CD4-positive, alpha-beta memory T cell (primary cell): ENCODE measurements at regions not wholly inside any gene's neighbourhood (a gene's known extent, or its start where the extent isn't known, plus 50 kb on each side); places are given as distances from the start of the nearest gene placed in this dataset.

Experiments used
- CTCF ChIA-PET: fragments of 350-600 bp; sonication (Branson Sonifier 250); formaldehyde crosslinking; loops from one replicate; lab custom pipeline; 2021; ENCODE audit warnings: inconsistent platforms; ENCODE audit not compliant: partially characterized antibody; lab: Charles Lee
- POLR2A ChIA-PET: fragments of 350-600 bp; sonication (Branson Sonifier 250); formaldehyde crosslinking; loops from one replicate; lab custom pipeline; 2021; ENCODE audit not compliant: partially characterized antibody; lab: Charles Lee
- DNase-seq, 5 donors: peaks; one replicate each; pipeline versions ENCODE4 v3.0.0 to v3.0.0-alpha.2; 2020 to 2022; ENCODE audit warnings: mixed read lengths in 1 of 5
- H3K27ac ChIP-seq: one replicate; pipeline ENCODE4 v1.7.0; 2013; ENCODE audit warnings: low read depth, low read length
- H3K27me3 ChIP-seq: 2 replicates; pipeline ENCODE4 v1.7.0; 2013; ENCODE audit warnings: mild to moderate bottlenecking, low read length, moderate library complexity; ENCODE audit not compliant: insufficient read depth
- H3K36me3 ChIP-seq: 2 replicates; pipeline ENCODE4 v1.7.0; 2013; ENCODE audit warnings: mild to moderate bottlenecking, low read length, moderate library complexity; ENCODE audit not compliant: insufficient read depth
- H3K4me1 ChIP-seq: 2 replicates; pipeline ENCODE4 v1.7.0; 2013; ENCODE audit warnings: mild to moderate bottlenecking, low read length, moderate library complexity; ENCODE audit not compliant: insufficient read depth
- H3K4me3 ChIP-seq, 2 donors: one replicate each; pipeline ENCODE4 v1.7.0; 2013; ENCODE audit warnings: low read length in 2 of 2, mild to moderate bottlenecking in 1 of 2
- H3K9me3 ChIP-seq, 2 donors: one replicate each; pipeline ENCODE4 v1.7.0; 2013; ENCODE audit warnings: low read length in 2 of 2, control low read depth in 1 of 2; ENCODE audit not compliant: control insufficient read depth in 1 of 2
- H3K27ac Mint-ChIP-seq, 7 donors: one replicate each; pipeline ENCODE4 v1.8.0; 2020 to 2021; ENCODE audit warnings: mixed read lengths in 7 of 7, mild to moderate bottlenecking in 6 of 7, inconsistent platforms in 3 of 7, moderate library complexity in 3 of 7
- H3K27me3 Mint-ChIP-seq, 2 donors: one replicate each; pipeline ENCODE4 v1.8.0; 2020 to 2021; ENCODE audit warnings: mixed read lengths in 2 of 2
- H3K36me3 Mint-ChIP-seq, 2 donors: one replicate each; pipeline ENCODE4 v1.8.0; 2020 to 2021; ENCODE audit warnings: mixed read lengths in 2 of 2, inconsistent platforms in 1 of 2, mild to moderate bottlenecking in 1 of 2
- H3K4me1 Mint-ChIP-seq, 4 donors: one replicate each; pipeline ENCODE4 v1.8.0; 2020 to 2021; ENCODE audit warnings: mixed read lengths in 4 of 4, mild to moderate bottlenecking in 1 of 4
- H3K4me3 Mint-ChIP-seq, 8 donors: one replicate each; pipeline ENCODE4 v1.8.0; 2020 to 2021; ENCODE audit warnings: mixed read lengths in 8 of 8, mild to moderate bottlenecking in 7 of 8, moderate library complexity in 6 of 8, inconsistent platforms in 3 of 8
- H3K9me3 Mint-ChIP-seq, 8 donors: one replicate each; pipeline ENCODE4 v1.8.0; 2020 to 2021; ENCODE audit warnings: mixed read lengths in 8 of 8, mild to moderate bottlenecking in 5 of 8, inconsistent platforms in 3 of 8, moderate library complexity in 1 of 8
- intact Hi-C: fragments of 100-400 bp; cut with micrococcal nuclease; formaldehyde crosslinking; loops from one replicate; pipeline ENCODE4 v1.15.1; 2023

- H3K9me3 Mint-ChIP-seq: peaks cover 6 to 15% (median 10%) of the 10 kb centered on the region in 8 donors
- H3K4me3 Mint-ChIP-seq: no peak overlapping the region
- peaks cover 17 to 34% of the 10 kb centered on the region in 2 donors for H3K27me3 Mint-ChIP-seq
- no peak for DNase-seq
- no peaks in the 10 kb centered on the region for H3K36me3 ChIP-seq
- peaks cover 0 to 2% (median 0%) of the 10 kb centered on the region in 4 donors for H3K4me1 Mint-ChIP-seq
- no peaks in the 10 kb centered on the region for H3K27me3 ChIP-seq
- ChIA-PET POLR2A (no interaction called here), CTCF (no interaction called here)
- peaks cover 0 to 4% of the 10 kb centered on the region in 2 donors for H3K36me3 Mint-ChIP-seq
- H3K9me3 ChIP-seq: no peaks in the 10 kb centered on the region
- intact Hi-C loops: no loop called here
- H3K27ac Mint-ChIP-seq: no peak overlapping the region
- no peak overlapping the region for H3K4me3 ChIP-seq
- H3K27ac ChIP-seq: no peak overlapping the region
- no peaks in the 10 kb centered on the region for H3K4me1 ChIP-seq
These were observed 74.3 kb upstream of the TNC start for GRCh38 chr9:115192280-115192679.

DNA sequence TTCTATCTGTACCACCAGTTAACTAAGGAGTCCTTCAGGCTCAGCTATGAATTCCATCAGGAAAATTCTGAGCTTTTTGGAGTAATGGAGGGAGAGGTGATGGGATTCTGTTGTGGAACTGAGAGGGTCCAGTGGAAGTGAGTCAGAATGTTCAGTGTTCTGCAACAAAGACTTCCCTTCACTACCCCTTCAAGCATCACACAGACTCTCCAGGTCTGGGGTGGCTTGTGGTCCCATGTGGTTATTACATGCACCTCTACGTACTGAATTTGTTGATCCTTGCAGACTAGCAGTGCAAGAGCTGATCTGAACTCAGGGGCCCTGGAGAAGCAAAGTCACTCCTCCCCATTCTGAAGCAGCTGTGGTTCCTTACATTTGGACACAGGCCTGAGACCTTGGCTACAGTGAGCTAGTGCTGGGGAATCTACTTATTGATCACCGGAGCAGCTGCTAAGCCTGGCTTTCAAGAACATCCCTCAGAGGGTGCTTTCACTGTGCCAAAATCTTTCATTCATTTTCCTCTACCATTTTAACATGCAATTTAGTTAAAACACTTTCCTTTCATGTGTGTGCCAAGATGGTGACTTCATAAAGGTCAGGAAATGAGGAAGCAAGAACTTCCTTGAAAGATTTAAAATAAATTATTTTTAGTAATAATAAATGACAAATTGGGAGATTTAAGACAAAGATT lies 75.0 kb upstream of the TNC start:
- peaks cover 0 to 4% of the 10 kb centered on the region in 2 donors for H3K36me3 Mint-ChIP-seq

DNA sequence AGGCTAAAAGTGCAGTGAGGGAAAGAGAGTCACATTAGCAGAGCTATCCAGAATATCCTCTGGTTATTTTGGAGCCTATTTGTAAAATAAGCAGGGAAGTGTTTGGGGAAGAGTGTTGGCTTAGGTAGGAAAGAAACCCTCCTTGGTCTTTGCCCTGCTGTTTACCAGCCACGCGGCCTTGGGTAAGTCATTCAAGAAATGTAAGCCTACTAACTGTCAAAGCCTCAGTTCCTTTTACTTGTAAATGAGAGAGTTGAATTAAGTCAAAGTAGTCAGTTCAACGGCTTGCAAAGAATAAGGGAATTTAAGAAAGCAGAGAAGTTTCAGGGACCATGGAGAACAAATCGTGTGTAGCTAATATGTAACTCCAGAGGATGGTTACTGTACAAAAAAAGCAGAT lies 75.8 kb upstream of the TNC start:
- no peaks in the 10 kb centered on the region for H3K4me1 ChIP-seq
- H3K36me3 ChIP-seq: no peaks in the 10 kb centered on the region
- no peaks in the 10 kb centered on the region for H3K9me3 ChIP-seq
- DNase-seq: no peak
- Mint-ChIP-seq H3K4me3 (no peak overlapping the region), H3K36me3 (peaks cover 0 to 4% of the 10 kb centered on the region in 2 donors), H3K27ac (no peak overlapping the region), H3K4me1 (peaks cover 0 to 2% (median 0%) of the 10 kb centered on the region in 4 donors), H3K27me3 (peaks cover 23 to 29% of the 10 kb centered on the region in 2 donors), H3K9me3 (peaks cover 2 to 15% (median 10%) of the 10 kb centered on the region in 8 donors)
- POLR2A ChIA-PET: no interaction called here
- CTCF ChIA-PET: no interaction called here
- no peaks in the 10 kb centered on the region for H3K27me3 ChIP-seq
- intact Hi-C loops: no loop called here
- H3K4me3 ChIP-seq: no peak overlapping the region
- no peak overlapping the region for H3K27ac ChIP-seq

More for the DNA sequence above, 75.0 kb upstream of the TNC start:
- H3K27ac ChIP-seq: no peak overlapping the region
- ChIA-PET POLR2A (no interaction called here), CTCF (no interaction called here)
- H3K36me3 ChIP-seq: no peaks in the 10 kb centered on the region
- Mint-ChIP-seq H3K9me3 (peaks cover 6 to 15% (median 10%) of the 10 kb centered on the region in 8 donors), H3K4me3 (no peak overlapping the region), H3K4me1 (peaks cover 0 to 2% (median 0%) of the 10 kb centered on the region in 4 donors), H3K27ac (no peak overlapping the region), H3K27me3 (peaks cover 22 to 32% of the 10 kb centered on the region in 2 donors)
- no peaks in the 10 kb centered on the region for H3K9me3 ChIP-seq
- intact Hi-C loops: no loop called here
- H3K27me3 ChIP-seq: no peaks in the 10 kb centered on the region
- H3K4me3 ChIP-seq: no peak overlapping the region
- DNase-seq: no peak
- H3K4me1 ChIP-seq: no peaks in the 10 kb centered on the region

GRCh38 chr9:115194216-115194615 lies 76.3 kb upstream of the TNC start:
- no peak for DNase-seq
- no peaks in the 10 kb centered on the region for H3K9me3 ChIP-seq
- no peak overlapping the region for H3K27ac ChIP-seq
- H3K9me3 Mint-ChIP-seq: peaks cover 2 to 15% (median 10%) of the 10 kb centered on the region in 8 donors
- ChIA-PET POLR2A (no interaction called here), CTCF (no interaction called here)
- H3K4me1 Mint-ChIP-seq: peaks cover 0 to 2% (median 0%) of the 10 kb centered on the region in 4 donors
- intact Hi-C loops: no loop called here
- peaks cover 0 to 4% of the 10 kb centered on the region in 2 donors for H3K36me3 Mint-ChIP-seq
- no peak overlapping the region for H3K4me3 ChIP-seq
- H3K4me3 Mint-ChIP-seq: no peak overlapping the region
- H3K4me1 ChIP-seq: no peaks in the 10 kb centered on the region
- H3K27me3 Mint-ChIP-seq: peaks cover 25 to 29% of the 10 kb centered on the region in 2 donors
- no peaks in the 10 kb centered on the region for H3K36me3 ChIP-seq
- no peak overlapping the region for H3K27ac Mint-ChIP-seq
- H3K27me3 ChIP-seq: no peaks in the 10 kb centered on the region

GRCh38 chr9:115195912-115196311 lies 78.0 kb upstream of the TNC start:
- intact Hi-C loops: no loop called here
- Histone ChIP-seq H3K4me3 (no peak overlapping the region), H3K27me3 (no peaks in the 10 kb centered on the region), H3K4me1 (no peaks in the 10 kb centered on the region), H3K27ac (no peak overlapping the region), H3K36me3 (no peaks in the 10 kb centered on the region), H3K9me3 (no peaks in the 10 kb centered on the region)
- no peak for DNase-seq
- no peak overlapping the region for H3K27ac Mint-ChIP-seq
- POLR2A ChIA-PET: no interaction called here
- peaks cover 0 to 2% of the 10 kb centered on the region in 2 donors for H3K36me3 Mint-ChIP-seq
- H3K4me3 Mint-ChIP-seq: no peak overlapping the region
- H3K27me3 Mint-ChIP-seq: peaks cover 30% of the 10 kb centered on the region in 2 donors
- H3K9me3 Mint-ChIP-seq: peaks cover 0 to 9% (median 6%) of the 10 kb centered on the region in 8 donors
- peaks cover 0 to 2% (median 0%) of the 10 kb centered on the region in 4 donors for H3K4me1 Mint-ChIP-seq
- CTCF ChIA-PET: no interaction called here

- peak overlapping the region in 1 of 7 donors; percentile 81 for H3K27ac Mint-ChIP-seq
- H3K36me3 Mint-ChIP-seq: no peaks in the 10 kb centered on the region
- Histone ChIP-seq H3K27ac (no peak overlapping the region), H3K36me3 (no peaks in the 10 kb centered on the region), H3K4me1 (no peaks in the 10 kb centered on the region), H3K9me3 (no peaks in the 10 kb centered on the region), H3K4me3 (no peak overlapping the region), H3K27me3 (no peaks in the 10 kb centered on the region)
- H3K27me3 Mint-ChIP-seq: peaks cover 27 to 34% of the 10 kb centered on the region in 2 donors
- DNase-seq: no peak
- intact Hi-C loops: no loop called here
- ChIA-PET POLR2A (no interaction called here), CTCF (no interaction called here)
- H3K4me1 Mint-ChIP-seq: peaks cover 0 to 2% (median 0%) of the 10 kb centered on the region in 4 donors
- H3K9me3 Mint-ChIP-seq: peaks cover 0 to 4% (median 0%) of the 10 kb centered on the region in 8 donors
- H3K4me3 Mint-ChIP-seq: no peak overlapping the region
These were observed 79.0 kb upstream of the TNC start for GRCh38 chr9:115196919-115197318.

- intact Hi-C loops: no loop called here
- Histone ChIP-seq H3K4me3 (no peak overlapping the region), H3K27ac (no peak overlapping the region), H3K4me1 (no peaks in the 10 kb centered on the region), H3K36me3 (no peaks in the 10 kb centered on the region), H3K27me3 (no peaks in the 10 kb centered on the region), H3K9me3 (no peaks in the 10 kb centered on the region)
- peaks cover 20 to 34% of the 10 kb centered on the region in 2 donors for H3K27me3 Mint-ChIP-seq
- CTCF ChIA-PET: no interaction called here
- peaks cover 0 to 4% (median 0%) of the 10 kb centered on the region in 8 donors for H3K9me3 Mint-ChIP-seq
- H3K4me1 Mint-ChIP-seq: no peaks in the 10 kb centered on the region
- H3K4me3 Mint-ChIP-seq: no peak overlapping the region
- no peak overlapping the region for H3K27ac Mint-ChIP-seq
- H3K36me3 Mint-ChIP-seq: no peaks in the 10 kb centered on the region
- no peak for DNase-seq
- POLR2A ChIA-PET: no interaction called here
These were observed 80.0 kb upstream of the TNC start for GRCh38 chr9:115198001-115198400.
